HepG2 (cell line): ENCODE measurements at regions not wholly inside any gene's neighbourhood (a gene's known extent, or its start where the extent isn't known, plus 50 kb on each side); places are given as distances from the start of the nearest gene placed in this dataset.

Source experiments
- GTF2F1 ChIP-seq: fragments of 150-350 bp; IDR thresholded peaks from 2 replicates; pipeline ENCODE4 v1.6.1; 2014; ENCODE audit warnings: low read length
- HHEX ChIP-seq: IDR thresholded peaks from 2 replicates; pipeline ENCODE4 v1.6.1; 2016; ENCODE audit warnings: control low read depth
- JUND ChIP-seq: sonication (generic); formaldehyde crosslinking; IDR thresholded peaks from 2 replicates; pipeline ENCODE4 v1.8.0; 2022; ENCODE audit warnings: mild to moderate bottlenecking, missing genetic modification reagents
- KDM1A ChIP-seq: IDR thresholded peaks from 2 replicates; pipeline ENCODE4 v1.6.1; 2016; ENCODE audit warnings: missing compliant biosample characterization
- PAX8 ChIP-seq: sonication (generic); formaldehyde crosslinking; IDR thresholded peaks from 2 replicates; pipeline ENCODE4 v1.8.0; 2022; ENCODE audit warnings: mild to moderate bottlenecking, missing genetic modification reagents, borderline replicate concordance
- PBX3 ChIP-seq: sonication (generic); formaldehyde crosslinking; IDR thresholded peaks from 2 replicates; pipeline ENCODE4 v1.8.1; 2023; ENCODE audit warnings: missing genetic modification reagents, inconsistent platforms, borderline replicate concordance
- RBFOX2 ChIP-seq: fragments of 200-400 bp; formaldehyde crosslinking; IDR thresholded peaks from 2 replicates; pipeline ENCODE4 v1.6.1; 2017; ENCODE audit warnings: low read depth, mild to moderate bottlenecking, low read length
- SP2 ChIP-seq: sonication (generic); formaldehyde crosslinking; IDR thresholded peaks from 2 replicates; pipeline ENCODE4 v1.5.1; 2020; ENCODE audit warnings: mild to moderate bottlenecking, missing genetic modification reagents
- TP53 ChIP-seq: sonication (generic); formaldehyde crosslinking; conservative IDR thresholded peaks from 2 replicates; pipeline ENCODE4 v1.4.0; 2020; ENCODE audit warnings: missing genetic modification reagents
- TF ChIP-seq, protein P1 (sequence below): sonication (generic); formaldehyde crosslinking; conservative IDR thresholded peaks from 2 replicates; pipeline ENCODE4 v1.4.0; 2020; ENCODE audit warnings: missing genetic modification reagents
- TF ChIP-seq, protein P2 (sequence below): sonication (generic); formaldehyde crosslinking; IDR thresholded peaks from 2 replicates; pipeline ENCODE4 v1.4.0; 2020; ENCODE audit warnings: missing genetic modification reagents, borderline replicate concordance
- TF ChIP-seq, protein P3 (sequence below): sonication (generic); formaldehyde crosslinking; IDR thresholded peaks from 2 replicates; pipeline ENCODE4 v1.4.0; 2020; ENCODE audit warnings: missing genetic modification reagents, low read depth, mild to moderate bottlenecking, borderline replicate concordance
- TF ChIP-seq, protein P4 (sequence below): sonication (generic); formaldehyde crosslinking; IDR thresholded peaks from 2 replicates; pipeline ENCODE4 v1.4.0; 2020; ENCODE audit warnings: missing genetic modification reagents
- TF ChIP-seq, protein P5 (sequence below): sonication (generic); formaldehyde crosslinking; IDR thresholded peaks from 2 replicates; pipeline ENCODE4 v1.4.0; 2020; ENCODE audit warnings: missing genetic modification reagents, mild to moderate bottlenecking, borderline replicate concordance

GRCh38 chr18:73545472-73545871, 602.2 kb downstream of the FBXO15 start:
- TF ChIP-seq HHEX (CRISPR knock-in tag) (no peak), PAX8 (CRISPR knock-in tag) (no peak), KDM1A (CRISPR knock-in tag) (no peak), PBX3 (CRISPR knock-in tag) (no peak), JUND (CRISPR knock-in tag) (no peak), GTF2F1 (no peak), SP2 (CRISPR knock-in tag) (no peak), TP53 (CRISPR knock-in tag) (no peak), RBFOX2 (no peak)
- TF ChIP-seq, protein P1, sequence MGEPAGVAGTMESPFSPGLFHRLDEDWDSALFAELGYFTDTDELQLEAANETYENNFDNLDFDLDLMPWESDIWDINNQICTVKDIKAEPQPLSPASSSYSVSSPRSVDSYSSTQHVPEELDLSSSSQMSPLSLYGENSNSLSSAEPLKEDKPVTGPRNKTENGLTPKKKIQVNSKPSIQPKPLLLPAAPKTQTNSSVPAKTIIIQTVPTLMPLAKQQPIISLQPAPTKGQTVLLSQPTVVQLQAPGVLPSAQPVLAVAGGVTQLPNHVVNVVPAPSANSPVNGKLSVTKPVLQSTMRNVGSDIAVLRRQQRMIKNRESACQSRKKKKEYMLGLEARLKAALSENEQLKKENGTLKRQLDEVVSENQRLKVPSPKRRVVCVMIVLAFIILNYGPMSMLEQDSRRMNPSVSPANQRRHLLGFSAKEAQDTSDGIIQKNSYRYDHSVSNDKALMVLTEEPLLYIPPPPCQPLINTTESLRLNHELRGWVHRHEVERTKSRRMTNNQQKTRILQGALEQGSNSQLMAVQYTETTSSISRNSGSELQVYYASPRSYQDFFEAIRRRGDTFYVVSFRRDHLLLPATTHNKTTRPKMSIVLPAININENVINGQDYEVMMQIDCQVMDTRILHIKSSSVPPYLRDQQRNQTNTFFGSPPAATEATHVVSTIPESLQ (CRISPR knock-in tag) = no peak
- TF ChIP-seq, protein P2, sequence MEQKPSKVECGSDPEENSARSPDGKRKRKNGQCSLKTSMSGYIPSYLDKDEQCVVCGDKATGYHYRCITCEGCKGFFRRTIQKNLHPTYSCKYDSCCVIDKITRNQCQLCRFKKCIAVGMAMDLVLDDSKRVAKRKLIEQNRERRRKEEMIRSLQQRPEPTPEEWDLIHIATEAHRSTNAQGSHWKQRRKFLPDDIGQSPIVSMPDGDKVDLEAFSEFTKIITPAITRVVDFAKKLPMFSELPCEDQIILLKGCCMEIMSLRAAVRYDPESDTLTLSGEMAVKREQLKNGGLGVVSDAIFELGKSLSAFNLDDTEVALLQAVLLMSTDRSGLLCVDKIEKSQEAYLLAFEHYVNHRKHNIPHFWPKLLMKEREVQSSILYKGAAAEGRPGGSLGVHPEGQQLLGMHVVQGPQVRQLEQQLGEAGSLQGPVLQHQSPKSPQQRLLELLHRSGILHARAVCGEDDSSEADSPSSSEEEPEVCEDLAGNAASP (CRISPR knock-in tag) = no peak
- TF ChIP-seq, protein P3, sequence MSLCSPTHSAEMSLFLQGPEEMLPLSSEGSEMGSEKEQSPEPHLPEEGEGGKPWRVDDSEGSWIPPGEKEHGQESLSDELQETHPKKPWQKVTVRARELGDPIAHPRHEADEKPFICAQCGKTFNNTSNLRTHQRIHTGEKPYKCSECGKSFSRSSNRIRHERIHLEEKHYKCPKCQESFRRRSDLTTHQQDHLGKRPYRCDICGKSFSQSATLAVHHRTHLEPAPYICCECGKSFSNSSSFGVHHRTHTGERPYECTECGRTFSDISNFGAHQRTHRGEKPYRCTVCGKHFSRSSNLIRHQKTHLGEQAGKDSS (CRISPR knock-in tag) = no peak
- TF ChIP-seq, protein P4, sequence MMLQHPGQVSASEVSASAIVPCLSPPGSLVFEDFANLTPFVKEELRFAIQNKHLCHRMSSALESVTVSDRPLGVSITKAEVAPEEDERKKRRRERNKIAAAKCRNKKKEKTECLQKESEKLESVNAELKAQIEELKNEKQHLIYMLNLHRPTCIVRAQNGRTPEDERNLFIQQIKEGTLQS (CRISPR knock-in tag) = no peak
- TF ChIP-seq, protein P5, sequence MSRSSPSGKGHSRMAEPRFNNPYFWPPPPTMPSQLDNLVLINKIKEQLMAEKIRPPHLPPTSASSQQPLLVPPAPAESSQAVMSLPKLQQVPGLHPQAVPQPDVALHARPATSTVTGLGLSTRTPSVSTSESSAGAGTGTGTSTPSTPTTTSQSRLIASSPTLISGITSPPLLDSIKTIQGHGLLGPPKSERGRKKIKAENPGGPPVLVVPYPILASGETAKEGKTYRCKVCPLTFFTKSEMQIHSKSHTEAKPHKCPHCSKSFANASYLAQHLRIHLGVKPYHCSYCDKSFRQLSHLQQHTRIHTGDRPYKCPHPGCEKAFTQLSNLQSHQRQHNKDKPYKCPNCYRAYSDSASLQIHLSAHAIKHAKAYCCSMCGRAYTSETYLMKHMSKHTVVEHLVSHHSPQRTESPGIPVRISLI = no peak
